K562 (cell line): ENCODE measurements at regions not wholly inside any gene's neighbourhood (a gene's known extent, or its start where the extent isn't known, plus 50 kb on each side); places are given as distances from the start of the nearest gene placed in this dataset.

Experiments
- ATAC-seq: fragments of 200-7000 bp; cut with Tn5 transposase; 3 replicates; pipeline ENCODE4 v1.9.1; 2020; ENCODE audit warnings: moderate library complexity
- BruUV-seq: library from RNA; stranded (reverse); fragments of 400-500 nt; replicated peaks from 2 replicates; lab custom pipeline; 2021; lab: Mats Ljungman, UMichigan
- CTCF ChIA-PET: fragments of 300-600 bp; formaldehyde crosslinking; extraction: SDS; loops from one replicate; lab custom pipeline; 2021; ENCODE audit warnings: low intra/inter-chr PET ratio; lab: Yijun Ruan, JAX
- POLR2A ChIA-PET: fragments of 300-600, 350-650 bp; sonication (Branson Sonifier 250); formaldehyde crosslinking; extraction: SDS; loops from one replicate; lab custom pipeline; 2021; ENCODE audit warnings: antibody characterized with exemption, inconsistent platforms; lab: Yijun Ruan, JAX
- DNase-seq, 4 experiments: peaks; one replicate each; pipeline versions ENCODE4 v3.0.0 to v3.0.0-alpha.2; 2011 to 2018; ENCODE audit warnings: low spot score in 3 of 4, mixed read lengths in 3 of 4; ENCODE audit errors: extremely low read depth in 1 of 4
- FAIRE-seq: peaks from 2 replicates; lab custom pipeline; 2011; peaks lifted over from hg19 to GRCh38; lab: Jason Lieb, UNC
- H2AFZ ChIP-seq: 2 replicates; pipeline ENCODE4 v1.6.0; 2011; ENCODE audit warnings: low read depth, low read length, control low read depth, inconsistent platforms
- H3K27ac ChIP-seq: fragments of 200-600 bp; 3 replicates; pipeline ENCODE4 v1.8.0; 2011; ENCODE audit warnings: low read depth, mild to moderate bottlenecking, control low read depth, inconsistent platforms, low read length, moderate library complexity, mixed read lengths; ENCODE audit errors: extremely low read depth
- H3K27me3 ChIP-seq, 2 experiments: fragments of 300-600 bp in 1 of 2; 2 replicates in 1 of 2; 3 replicates in 1 of 2; pipeline versions ENCODE4 v1.6.0 to v1.8.0; 2011; ENCODE audit warnings: inconsistent platforms in 2 of 2, low read length in 2 of 2, mild to moderate bottlenecking in 1 of 2, mixed read lengths in 1 of 2, moderate library complexity in 1 of 2; ENCODE audit not compliant: control insufficient read depth in 2 of 2, insufficient read depth in 2 of 2
- H3K36me3 ChIP-seq: fragments of 300-600 bp; 3 replicates; pipeline ENCODE4 v1.8.0; 2011; ENCODE audit warnings: mild to moderate bottlenecking, low read length, inconsistent platforms; ENCODE audit not compliant: control insufficient read depth, insufficient read depth
- H3K4me1 ChIP-seq, 2 experiments: fragments of 200-600 bp in 1 of 2; replicated peaks in 1 of 2; 2 replicates in 1 of 2; 3 replicates in 1 of 2; pipeline versions ENCODE4 v1.5.1 to v1.8.0; 2011; ENCODE audit warnings: inconsistent platforms in 2 of 2, low read length in 2 of 2, mild to moderate bottlenecking in 1 of 2, mixed read lengths in 1 of 2, moderate library complexity in 1 of 2; ENCODE audit not compliant: control insufficient read depth in 2 of 2, insufficient read depth in 2 of 2
- H3K4me2 ChIP-seq: 2 replicates; pipeline ENCODE4 v1.6.1; 2011; ENCODE audit warnings: low read length, control low read depth, inconsistent platforms, mixed read lengths; ENCODE audit not compliant: insufficient read depth
- H3K4me3 ChIP-seq: fragments of 200-600 bp; sonication (generic), shearing (Covaris generic); 2 replicates; pipeline ENCODE4 v1.5.1; 2016; ENCODE audit warnings: control low read depth, inconsistent platforms
- H3K79me2 ChIP-seq: fragments of 200-600 bp; 3 replicates; pipeline ENCODE4 v1.8.0; 2011; ENCODE audit warnings: low read length, inconsistent platforms; ENCODE audit not compliant: control insufficient read depth, insufficient read depth
- H3K9ac ChIP-seq, 2 experiments: 2 replicates each; pipeline versions ENCODE4 v1.6.0 to v1.6.1; 2011; ENCODE audit warnings: low read depth in 2 of 2, low read length in 2 of 2, control low read depth in 1 of 2, inconsistent platforms in 1 of 2, mild to moderate bottlenecking in 1 of 2, mixed read lengths in 1 of 2; ENCODE audit not compliant: insufficient read depth in 1 of 2
- H3K9me1 ChIP-seq: one replicate; pipeline ENCODE4 v1.6.0; 2011; ENCODE audit warnings: inconsistent platforms, mild to moderate bottlenecking, low read length, moderate library complexity; ENCODE audit not compliant: control insufficient read depth, insufficient read depth
- H3K9me3 ChIP-seq: replicated peaks from 2 replicates; pipeline ENCODE4 v1.5.1; 2011; ENCODE audit warnings: low read depth, low read length, inconsistent platforms; ENCODE audit not compliant: control insufficient read depth, insufficient read depth
- H4K20me1 ChIP-seq: replicated peaks from 2 replicates; pipeline ENCODE4 v1.6.1; 2011; ENCODE audit warnings: low read length, inconsistent platforms, mixed read lengths; ENCODE audit not compliant: control insufficient read depth, insufficient read depth
- CAMTA2 ChIP-seq: fragments of 250-450 bp; sonication (Bioruptor Pico); conservative IDR thresholded peaks from 2 replicates; pipeline ENCODE4 v1.5.1; 2022
- CBX1 ChIP-seq: sonication (generic); IDR thresholded peaks from 2 replicates; pipeline ENCODE4 v1.6.1; 2016; ENCODE audit warnings: antibody characterized with exemption, low read depth, mild to moderate bottlenecking
- HDGF ChIP-seq: fragments of 450-650 bp; IDR thresholded peaks from 2 replicates; pipeline ENCODE4 v1.6.1; 2016
- NCOA2 ChIP-seq, 2 experiments: fragments of 450-650 bp; IDR thresholded peaks; 2 replicates each; pipeline ENCODE4 v1.6.1; 2018; ENCODE audit warnings: mild to moderate bottlenecking in 2 of 2, moderate library complexity in 1 of 2; ENCODE audit not compliant: partially characterized antibody in 2 of 2
- PCBP2 ChIP-seq: fragments of 200-400 bp; formaldehyde crosslinking; IDR thresholded peaks from 2 replicates; pipeline ENCODE4 v1.6.1; 2018; ENCODE audit warnings: low read length, low read depth, mild to moderate bottlenecking, moderate library complexity; ENCODE audit not compliant: poor library complexity, severe bottlenecking
- RFX5 ChIP-seq: IDR thresholded peaks from 2 replicates; pipeline ENCODE4 v1.6.1; 2011; ENCODE audit warnings: low read depth, mild to moderate bottlenecking, improper control_type of control experiment, low read length
- TRIM24 ChIP-seq, 2 experiments: fragments of 450-650 bp; IDR thresholded peaks; 2 replicates each; pipeline ENCODE4 v1.6.1; 2016
- USF1 ChIP-seq: sonication (generic); formaldehyde crosslinking; IDR thresholded peaks from 2 replicates; pipeline ENCODE4 v1.9.0; 2022; ENCODE audit warnings: mild to moderate bottlenecking, missing genetic modification reagents
- ZC3H11A ChIP-seq: IDR thresholded peaks from 2 replicates; pipeline ENCODE4 v1.6.1; 2012; ENCODE audit warnings: low read depth, low read length, improper control_type of control experiment
- ZC3H8 ChIP-seq: fragments of 450-650 bp; IDR thresholded peaks from 2 replicates; pipeline ENCODE4 v1.6.1; 2017
- ZZZ3 ChIP-seq: fragments of 450-650 bp; IDR thresholded peaks from 2 replicates; pipeline ENCODE4 v1.6.1; 2016; ENCODE audit warnings: antibody characterized with exemption, mild to moderate bottlenecking, moderate library complexity
- WGBS: fragments of 100-300 bp; shearing (Covaris generic); methylation state at CpG from one replicate; pipeline ENCODE4 v1.1.6; 2016; ENCODE audit warnings: low coverage, mixed read lengths; ENCODE audit not compliant: insufficient coverage; ENCODE audit errors: missing lambda C conversion rate; 5-methylcytosine and 5-hydroxymethylcytosine counted together
- in situ Hi-C: fragments of 300-500 bp; cut with MboI; formaldehyde crosslinking; loops from 4 replicates; pipeline ENCODE4 v1.15.0; 2018; ENCODE audit warnings: inconsistent platforms, mixed read lengths
- intact Hi-C: fragments of 100-400 bp; cut with micrococcal nuclease; formaldehyde crosslinking; loops from 2 replicates; pipeline ENCODE4 v1.14.2; 2022

DNA sequence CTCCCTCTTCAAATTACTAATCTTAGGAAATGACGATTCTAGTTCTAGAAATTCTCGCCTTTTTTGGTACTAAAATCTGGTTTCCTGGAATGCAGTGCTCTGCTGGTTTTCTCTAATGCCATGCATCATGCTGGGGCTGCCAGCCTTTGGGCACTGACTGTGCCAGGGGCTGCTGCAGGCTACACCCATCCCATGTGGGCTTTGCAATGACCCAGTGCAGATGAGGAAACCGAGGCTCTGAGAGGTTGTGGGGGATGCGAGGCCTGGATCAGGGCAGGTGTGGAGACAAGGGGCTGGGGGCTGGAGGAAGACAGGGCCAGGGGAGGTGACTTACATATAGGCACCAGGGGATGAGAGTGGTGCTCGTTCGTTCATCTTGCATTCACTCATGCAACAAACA, 95.3 kb downstream of the HMX1 start:
- Histone ChIP-seq H3K27ac (no peak overlapping the region), H3K27me3 (peaks cover 3 to 32% of the 10 kb centered on the region in 2 experiments; a peak in 3 of 5 replicates), H3K4me2 (no peak overlapping the region), H3K4me3 (no peak overlapping the region), H3K9ac (no peak overlapping the region), H3K9me1 (no peaks in the 10 kb centered on the region), H3K36me3 (no peaks in the 10 kb centered on the region), H4K20me1 (peaks cover 4% of the 10 kb centered on the region; the same call in 1 of the 2 replicates), H3K79me2 (no peaks in the 10 kb centered on the region), H3K4me1 (no peaks in the 10 kb centered on the region; a peak in 1 of 5 replicates), H3K9me3 (no peaks in the 10 kb centered on the region), H2AFZ (no peak overlapping the region)
- no TSS peak for BruUV-seq
- WGBS: 0% methylated on average over 6 of the region's 6 CpGs
- ChIA-PET POLR2A (no interaction called here), CTCF (no interaction called here)
- DNase-seq (no peak), ATAC-seq (no peak), FAIRE-seq (no peak)
- intact Hi-C loops: no loop called here
- TF ChIP-seq ZC3H8 (no peak), RFX5 (no peak), USF1 (CRISPR knock-in tag) (no peak), CAMTA2 (CRISPR knock-in tag) (no peak), ZZZ3 (no peak), CBX1 (no peak), HDGF (no peak), NCOA2 (IDR thresholded peaks at IDR 0.05; ENCODE audit: partially characterized antibody in 2 of 2) (no peak), TRIM24 (IDR thresholded peaks at IDR 0.05) (no peak), PCBP2 (no peak), ZC3H11A (no peak)
- in situ Hi-C loops: no loop called here
